HEK293 (cell line): ENCODE measurements at regions not wholly inside any gene's neighbourhood (a gene's known extent, or its start where the extent isn't known, plus 50 kb on each side); places are given as distances from the start of the nearest gene placed in this dataset.
A peak's percentile ranks its signal among the peaks of the same experiment; 100 is the strongest.

Source experiments
- ATF2 ChIP-seq: fragments of 450-650 bp; formaldehyde crosslinking; IDR thresholded peaks from 2 replicates; pipeline ENCODE4 v1.5.1; 2016; ENCODE audit warnings: missing biosample characterization, missing genetic modification characterization, low read depth
- IKZF3 ChIP-seq: fragments of 450-650 bp; IDR thresholded peaks from 2 replicates; pipeline ENCODE4 v1.5.0; 2018; ENCODE audit warnings: missing biosample characterization, mild to moderate bottlenecking, missing genetic modification characterization, moderate library complexity
- KLF17 ChIP-seq: fragments of 450-650 bp; formaldehyde crosslinking; IDR thresholded peaks from 2 replicates; pipeline ENCODE4 v1.5.1; 2016; ENCODE audit warnings: missing biosample characterization, missing genetic modification characterization
- PRDM1 ChIP-seq: fragments of 450-650 bp; formaldehyde crosslinking; IDR thresholded peaks from 2 replicates; pipeline ENCODE4; 2016; ENCODE audit warnings: missing biosample characterization, missing genetic modification characterization
- PRDM2 ChIP-seq: fragments of 450-650 bp; formaldehyde crosslinking; IDR thresholded peaks from 2 replicates; pipeline ENCODE4 v1.5.1; 2016; ENCODE audit warnings: missing biosample characterization, missing genetic modification characterization, borderline replicate concordance
- TSHZ1 ChIP-seq: fragments of 450-650 bp; formaldehyde crosslinking; IDR thresholded peaks from 2 replicates; pipeline ENCODE4 v1.5.1; 2016; ENCODE audit warnings: missing biosample characterization, missing genetic modification characterization, borderline replicate concordance
- WT1 ChIP-seq: fragments of 450-650 bp; formaldehyde crosslinking; IDR thresholded peaks from 2 replicates; pipeline ENCODE4 v1.5.1; 2016; ENCODE audit warnings: missing biosample characterization, missing genetic modification characterization
- ZBTB11 ChIP-seq: fragments of 450-650 bp; formaldehyde crosslinking; conservative IDR thresholded peaks from 2 replicates; pipeline ENCODE4 v1.5.1; 2016; ENCODE audit warnings: low read depth, missing biosample characterization, missing genetic modification characterization
- ZBTB26 ChIP-seq: fragments of 450-650 bp; formaldehyde crosslinking; optimal IDR thresholded peaks from 2 replicates; pipeline ENCODE3; 2016; ENCODE audit warnings: missing biosample characterization, mild to moderate bottlenecking, missing genetic modification characterization
- ZBTB48 ChIP-seq: fragments of 450-650 bp; formaldehyde crosslinking; IDR thresholded peaks from 2 replicates; pipeline ENCODE4 v1.5.1; 2016; ENCODE audit warnings: missing biosample characterization, missing genetic modification characterization
- ZNF146 ChIP-seq: fragments of 450-650 bp; formaldehyde crosslinking; IDR thresholded peaks from 2 replicates; pipeline ENCODE4 v1.5.1; 2016; ENCODE audit warnings: missing biosample characterization, missing genetic modification characterization
- ZNF211 ChIP-seq: fragments of 450-650 bp; formaldehyde crosslinking; IDR thresholded peaks from 2 replicates; pipeline ENCODE4 v1.5.1; 2016; ENCODE audit warnings: low read depth, missing biosample characterization, missing genetic modification characterization
- ZNF266 ChIP-seq: fragments of 450-650 bp; formaldehyde crosslinking; IDR thresholded peaks from 2 replicates; pipeline ENCODE4 v1.5.1; 2016; ENCODE audit warnings: missing biosample characterization, missing genetic modification characterization, low read depth
- ZNF366 ChIP-seq: fragments of 450-650 bp; formaldehyde crosslinking; conservative IDR thresholded peaks from 2 replicates; pipeline ENCODE4 v1.5.1; 2016; ENCODE audit warnings: missing biosample characterization, missing genetic modification characterization
- ZNF473 ChIP-seq: fragments of 450-650 bp; formaldehyde crosslinking; IDR thresholded peaks from 2 replicates; pipeline ENCODE4 v1.5.1; 2017; ENCODE audit warnings: missing biosample characterization, missing genetic modification characterization
- ZNF501 ChIP-seq: fragments of 450-650 bp; formaldehyde crosslinking; IDR thresholded peaks from 2 replicates; pipeline ENCODE4 v1.5.1; 2016; ENCODE audit warnings: missing biosample characterization, missing genetic modification characterization
- ZNF555 ChIP-seq: fragments of 450-650 bp; formaldehyde crosslinking; conservative IDR thresholded peaks from 2 replicates; pipeline ENCODE4 v1.5.1; 2017; ENCODE audit warnings: missing biosample characterization, mild to moderate bottlenecking, missing genetic modification characterization, inconsistent platforms
- ZNF639 ChIP-seq: fragments of 450-650 bp; formaldehyde crosslinking; IDR thresholded peaks from 2 replicates; pipeline ENCODE4 v1.5.1; 2016; ENCODE audit warnings: missing biosample characterization, missing genetic modification characterization
- ZSCAN30 ChIP-seq: fragments of 450-650 bp; IDR thresholded peaks from 2 replicates; pipeline ENCODE4 v1.5.1; 2018; ENCODE audit warnings: missing biosample characterization, mild to moderate bottlenecking, missing genetic modification characterization, moderate library complexity

GRCh38 chr6:56840467-56841380 lies 114.2 kb upstream of the BEND6 start (continued):
- TF ChIP-seq TSHZ1 (tag by site-specific recombination) = no peak
- no peak for TF ChIP-seq ZBTB26 (tag by site-specific recombination)
- no peak for TF ChIP-seq ZNF266 (tag by site-specific recombination)
- peak; percentile 61; the same call in 1 of the 2 replicates for TF ChIP-seq ATF2 (tag by site-specific recombination)
- peak; percentile 40; the same call in 1 of the 2 replicates for TF ChIP-seq ZSCAN30
- peak; percentile 94 for TF ChIP-seq IKZF3 (tag by site-specific recombination)
- 0 out of 2 replicates have a peak, but pooled peaks have one; percentile 16 for TF ChIP-seq ZNF501 (tag by site-specific recombination)
- TF ChIP-seq ZBTB11 (tag by site-specific recombination) = no peak
- TF ChIP-seq ZBTB48 (tag by site-specific recombination) = no peak
- peak; percentile 80 for TF ChIP-seq WT1 (tag by site-specific recombination)
- peak; percentile 59; the same call in 1 of the 2 replicates for TF ChIP-seq KLF17
- TF ChIP-seq PRDM2 (tag by site-specific recombination) = no peak
- TF ChIP-seq ZNF146 = no peak
- TF ChIP-seq ZNF366 = peak; percentile 67
- TF ChIP-seq ZNF639 (tag by site-specific recombination) = no peak; the same call in 1 of the 2 replicates
- no peak for TF ChIP-seq ZNF473 (tag by site-specific recombination)
- no peak for TF ChIP-seq ZNF555
- TF ChIP-seq PRDM1 (tag by site-specific recombination) = peak; percentile 73
- no peak for TF ChIP-seq ZNF211
